ENCODE measurements at regions not wholly inside any gene's neighbourhood (a gene's known extent, or its start where the extent isn't known, plus 50 kb on each side); places are given as distances from the start of the nearest gene placed in this dataset.

DNA sequence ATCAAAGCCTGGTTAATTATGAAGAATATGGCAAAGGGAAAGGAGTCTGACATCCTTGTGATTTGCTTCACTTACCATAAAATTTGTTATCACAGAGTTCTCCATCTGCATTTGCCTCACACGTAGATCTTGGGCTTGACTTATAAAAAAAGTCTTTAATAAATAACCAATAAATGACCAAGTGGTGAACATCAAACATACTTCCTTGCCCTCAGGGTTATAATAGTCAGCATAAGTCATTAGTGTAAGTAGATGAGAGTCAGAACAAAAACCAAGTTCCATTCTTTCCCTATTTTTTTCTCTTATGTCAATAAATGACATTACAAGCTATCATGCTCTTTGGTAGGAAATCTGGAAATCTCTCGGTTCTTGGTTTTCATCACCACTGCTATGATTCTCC is 635.4 kb upstream of the ATXN7L3B start:
- TF ChIP-seq, protein P1, sequence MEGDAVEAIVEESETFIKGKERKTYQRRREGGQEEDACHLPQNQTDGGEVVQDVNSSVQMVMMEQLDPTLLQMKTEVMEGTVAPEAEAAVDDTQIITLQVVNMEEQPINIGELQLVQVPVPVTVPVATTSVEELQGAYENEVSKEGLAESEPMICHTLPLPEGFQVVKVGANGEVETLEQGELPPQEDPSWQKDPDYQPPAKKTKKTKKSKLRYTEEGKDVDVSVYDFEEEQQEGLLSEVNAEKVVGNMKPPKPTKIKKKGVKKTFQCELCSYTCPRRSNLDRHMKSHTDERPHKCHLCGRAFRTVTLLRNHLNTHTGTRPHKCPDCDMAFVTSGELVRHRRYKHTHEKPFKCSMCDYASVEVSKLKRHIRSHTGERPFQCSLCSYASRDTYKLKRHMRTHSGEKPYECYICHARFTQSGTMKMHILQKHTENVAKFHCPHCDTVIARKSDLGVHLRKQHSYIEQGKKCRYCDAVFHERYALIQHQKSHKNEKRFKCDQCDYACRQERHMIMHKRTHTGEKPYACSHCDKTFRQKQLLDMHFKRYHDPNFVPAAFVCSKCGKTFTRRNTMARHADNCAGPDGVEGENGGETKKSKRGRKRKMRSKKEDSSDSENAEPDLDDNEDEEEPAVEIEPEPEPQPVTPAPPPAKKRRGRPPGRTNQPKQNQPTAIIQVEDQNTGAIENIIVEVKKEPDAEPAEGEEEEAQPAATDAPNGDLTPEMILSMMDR (IDR thresholded peaks at IDR 0.05), result no peak
- TF ChIP-seq POLR2A (IDR thresholded peaks at IDR 0.05), result no peak
- TF ChIP-seq EP300 (IDR thresholded peaks at IDR 0.05), result no peak

Data from tibial nerve (tissue), 4 donors.